ENCODE measurements at regions not wholly inside any gene's neighbourhood (a gene's known extent, or its start where the extent isn't known, plus 50 kb on each side); places are given as distances from the start of the nearest gene placed in this dataset.

DNA sequence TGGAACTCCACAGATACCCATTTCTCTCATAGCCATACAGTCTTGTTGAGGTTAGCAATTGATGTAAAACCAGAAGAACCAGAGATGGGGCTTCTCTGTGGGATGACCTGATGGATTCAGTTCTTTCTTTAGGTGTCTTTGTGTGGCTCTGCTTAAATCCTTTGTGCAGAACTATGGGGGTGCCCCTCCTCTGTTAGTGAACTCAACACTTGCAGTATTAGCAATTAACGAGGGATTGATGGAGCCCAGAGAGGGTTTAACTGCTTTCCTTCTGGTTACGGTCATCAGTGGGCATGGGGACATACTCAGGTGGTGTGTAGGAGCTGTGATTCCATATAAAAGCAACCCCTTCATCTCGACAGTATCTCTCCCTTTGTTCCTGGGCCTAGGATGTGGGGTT, 406.8 kb upstream of the FAM98A start:
- H3K4me3 ChIP-seq (replicated peaks; ENCODE audit: low read depth, low read length) = no peak overlapping the region
- DNase-seq (ENCODE audit: low read depth) = no peak
- TF ChIP-seq, protein P1, sequence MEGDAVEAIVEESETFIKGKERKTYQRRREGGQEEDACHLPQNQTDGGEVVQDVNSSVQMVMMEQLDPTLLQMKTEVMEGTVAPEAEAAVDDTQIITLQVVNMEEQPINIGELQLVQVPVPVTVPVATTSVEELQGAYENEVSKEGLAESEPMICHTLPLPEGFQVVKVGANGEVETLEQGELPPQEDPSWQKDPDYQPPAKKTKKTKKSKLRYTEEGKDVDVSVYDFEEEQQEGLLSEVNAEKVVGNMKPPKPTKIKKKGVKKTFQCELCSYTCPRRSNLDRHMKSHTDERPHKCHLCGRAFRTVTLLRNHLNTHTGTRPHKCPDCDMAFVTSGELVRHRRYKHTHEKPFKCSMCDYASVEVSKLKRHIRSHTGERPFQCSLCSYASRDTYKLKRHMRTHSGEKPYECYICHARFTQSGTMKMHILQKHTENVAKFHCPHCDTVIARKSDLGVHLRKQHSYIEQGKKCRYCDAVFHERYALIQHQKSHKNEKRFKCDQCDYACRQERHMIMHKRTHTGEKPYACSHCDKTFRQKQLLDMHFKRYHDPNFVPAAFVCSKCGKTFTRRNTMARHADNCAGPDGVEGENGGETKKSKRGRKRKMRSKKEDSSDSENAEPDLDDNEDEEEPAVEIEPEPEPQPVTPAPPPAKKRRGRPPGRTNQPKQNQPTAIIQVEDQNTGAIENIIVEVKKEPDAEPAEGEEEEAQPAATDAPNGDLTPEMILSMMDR (IDR thresholded peaks at IDR 0.05; ENCODE audit: low read length, missing control alignments) = no peak

DNA sequence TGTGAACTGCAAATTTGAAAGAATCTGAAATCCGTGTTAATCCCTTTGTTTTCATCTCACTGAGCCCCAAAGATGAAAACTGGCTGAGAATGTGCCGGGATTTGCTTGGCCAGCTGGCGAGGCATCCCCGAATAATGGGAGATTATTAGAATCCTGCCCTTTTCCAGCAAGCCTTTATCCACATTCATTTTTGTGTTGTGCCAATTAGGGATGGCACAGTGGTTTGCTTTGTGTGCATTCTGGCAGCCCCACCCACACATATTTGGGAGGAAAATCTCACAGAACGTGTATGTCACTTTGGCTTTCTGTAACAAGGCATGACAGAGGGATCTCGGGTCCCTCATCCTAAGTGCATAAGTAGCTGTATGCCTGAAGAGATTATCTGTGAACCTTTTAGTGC, 405.8 kb upstream of the FAM98A start:
- TF ChIP-seq, protein P1 (IDR thresholded peaks at IDR 0.05; ENCODE audit: low read length, missing control alignments) = no peak
- H3K4me3 ChIP-seq (replicated peaks; ENCODE audit: low read depth, low read length) = no peak overlapping the region
- DNase-seq (ENCODE audit: low read depth) = no peak

DNA sequence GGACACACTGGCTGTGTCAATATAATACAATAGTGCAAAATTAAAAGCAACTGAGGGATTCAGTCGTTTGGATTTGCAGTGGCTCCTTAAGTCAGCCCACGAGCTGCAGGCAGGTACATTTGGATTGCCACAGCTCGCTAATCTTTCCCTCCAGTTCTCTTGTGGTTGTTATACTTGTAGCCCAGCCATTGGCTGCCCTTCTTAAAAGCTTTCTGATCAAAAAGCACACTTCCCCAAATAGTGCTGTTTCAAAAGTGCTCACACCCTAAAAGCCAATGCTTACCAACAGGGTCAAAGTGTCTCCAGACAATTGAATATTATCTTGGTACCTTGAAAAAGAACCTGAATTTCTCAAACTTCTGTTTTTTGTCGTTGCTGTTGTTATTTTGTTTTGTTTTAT, 404.7 kb upstream of the FAM98A start:
- TF ChIP-seq, protein P1 (IDR thresholded peaks at IDR 0.05; ENCODE audit: low read length, missing control alignments) = no peak
- H3K4me3 ChIP-seq (replicated peaks; ENCODE audit: low read depth, low read length) = no peak overlapping the region
- no peak for DNase-seq (ENCODE audit: low read depth)

DNA sequence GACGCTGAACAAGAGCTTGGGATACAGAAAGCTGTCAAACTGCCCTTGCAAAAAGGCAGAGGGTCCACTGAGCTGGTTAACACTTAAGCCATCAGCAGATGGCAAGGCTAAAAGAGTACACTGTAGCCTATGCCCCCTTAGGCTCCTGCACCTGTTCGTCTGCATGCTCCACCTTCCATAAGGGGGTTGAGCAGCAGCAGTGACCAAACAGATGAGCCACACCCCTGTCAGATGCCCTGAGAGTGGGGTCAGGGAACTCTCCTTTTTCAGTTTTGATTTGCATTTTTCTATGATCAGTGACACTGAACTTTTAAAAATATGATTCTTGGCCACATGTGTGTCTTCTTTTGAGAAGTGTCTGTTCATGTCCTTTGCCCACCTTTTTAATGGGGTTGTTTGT, 402.5 kb upstream of the FAM98A start:
- no peak overlapping the region for H3K4me3 ChIP-seq (replicated peaks; ENCODE audit: low read depth, low read length)
- TF ChIP-seq, protein P1 (IDR thresholded peaks at IDR 0.05; ENCODE audit: low read length, missing control alignments) = no peak
- DNase-seq (ENCODE audit: low read depth) = no peak

DNA sequence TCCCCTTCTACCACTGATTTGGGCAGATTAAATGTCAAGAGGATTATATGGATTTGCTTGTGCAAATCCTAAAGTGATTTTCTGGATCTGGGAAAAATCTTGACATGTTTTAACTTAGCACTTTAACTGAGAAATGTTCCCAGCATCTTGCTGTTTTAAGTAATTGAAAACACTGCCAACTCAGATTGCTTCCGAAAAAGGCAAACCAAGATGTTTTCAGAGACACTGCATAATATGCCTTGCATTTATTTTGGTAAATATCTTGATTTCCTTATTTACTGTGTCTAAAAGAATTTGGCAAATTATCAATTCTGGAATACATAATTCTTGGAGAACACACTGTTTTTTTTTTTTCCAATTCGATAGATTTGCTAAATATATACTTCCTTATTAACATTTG, 385.0 kb upstream of the FAM98A start:
- TF ChIP-seq, protein P1 (IDR thresholded peaks at IDR 0.05; ENCODE audit: low read length, missing control alignments) = no peak

DNA sequence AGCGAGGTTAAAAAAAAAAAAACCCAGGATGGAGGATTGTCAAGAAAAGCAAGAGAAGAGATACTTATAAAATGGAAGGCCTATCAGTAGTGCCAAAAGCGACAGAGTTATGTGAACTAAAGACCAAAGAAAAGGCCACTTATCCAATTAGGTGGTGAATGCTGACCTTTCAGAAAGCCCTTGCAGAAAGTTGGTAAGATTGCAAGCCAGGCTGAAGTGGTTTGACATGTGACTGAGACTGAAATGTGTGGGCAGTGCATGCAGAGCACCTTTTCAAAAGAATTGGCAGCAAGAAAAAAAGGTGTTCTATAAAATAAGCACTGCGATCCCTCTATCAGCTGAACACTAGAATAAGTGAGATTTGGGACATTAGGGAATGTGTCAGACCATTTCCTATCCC, 379.4 kb upstream of the FAM98A start:
- no peak overlapping the region for H3K4me3 ChIP-seq (replicated peaks; ENCODE audit: low read depth, low read length)
- no peak for DNase-seq (ENCODE audit: low read depth)
- TF ChIP-seq, protein P1 (IDR thresholded peaks at IDR 0.05; ENCODE audit: low read length, missing control alignments) = no peak

More for the DNA sequence above, 385.0 kb upstream of the FAM98A start:
- DNase-seq (ENCODE audit: low read depth) = no peak
- no peak overlapping the region for H3K4me3 ChIP-seq (replicated peaks; ENCODE audit: low read depth, low read length)

DNA sequence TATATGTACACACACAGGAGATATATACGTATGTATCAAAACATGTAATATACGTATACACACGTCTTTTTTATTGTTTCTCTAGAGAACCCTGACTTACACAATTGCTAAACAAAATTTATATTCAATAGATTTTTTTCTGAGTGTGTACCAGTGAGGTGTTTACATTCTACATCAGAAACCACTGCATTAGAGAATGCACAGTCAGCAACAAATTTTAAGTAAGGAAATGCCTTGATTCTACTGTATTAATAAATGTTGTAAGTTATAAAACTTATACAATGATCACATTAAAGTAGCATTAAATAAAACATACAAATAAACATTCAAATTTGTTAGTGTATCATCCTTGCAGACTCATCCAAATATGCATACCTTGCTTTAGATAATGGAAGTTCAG, 376.4 kb upstream of the FAM98A start:
- no peak overlapping the region for H3K4me3 ChIP-seq (replicated peaks; ENCODE audit: low read depth, low read length)
- DNase-seq (ENCODE audit: low read depth) = no peak
- TF ChIP-seq, protein P1 (IDR thresholded peaks at IDR 0.05; ENCODE audit: low read length, missing control alignments) = no peak
